ENCODE measurements at regions not wholly inside any gene's neighbourhood (a gene's known extent, or its start where the extent isn't known, plus 50 kb on each side); places are given as distances from the start of the nearest gene placed in this dataset.
"Not testable (repeated sequence)": the region's sequence is repeated elsewhere in the genome, so short reads cannot be mapped to it uniquely, and the experiment has no call there.

GRCh38 chr15:47041301-47041700 lies 676.0 kb upstream of the SEMA6D start:
- no peaks in the 10 kb centered on the region for H3K4me1 ChIP-seq (ENCODE audit: insufficient read depth, low read length)
- no peaks in the 10 kb centered on the region for H3K36me3 ChIP-seq (ENCODE audit: insufficient read depth, low read length)
- no peak overlapping the region for H3K4me2 ChIP-seq (ENCODE audit: low read length)
- Mint-ChIP-seq H3K4me3 (ENCODE audit: unreplicated experiment) (no peak overlapping the region), H3K27me3 (ENCODE audit: low read depth, unreplicated experiment) (no peaks in the 10 kb centered on the region), H3K36me3 (ENCODE audit: low read depth, unreplicated experiment) (no peaks in the 10 kb centered on the region), H3K4me1 (ENCODE audit: low read depth, unreplicated experiment) (no peaks in the 10 kb centered on the region), H3K27ac (ENCODE audit: unreplicated experiment) (no peak overlapping the region), H3K9me3 (ENCODE audit: unreplicated experiment) (no peaks in the 10 kb centered on the region)
- DNase-seq (ENCODE audit: low read depth): no peak
- no peak overlapping the region for H3K27ac ChIP-seq (ENCODE audit: low read depth, low read length)
- FAIRE-seq: no peak
- H3K27me3 ChIP-seq (ENCODE audit: insufficient read depth, low read length): no peaks in the 10 kb centered on the region
- no peak for TF ChIP-seq CTCF (IDR thresholded peaks at IDR 0.05; ENCODE audit: insufficient read depth, low read depth, low read length)
- TF ChIP-seq EZH2 (IDR thresholded peaks at IDR 0.05; ENCODE audit: insufficient read depth, low read length): no peak
- H3K79me2 ChIP-seq (ENCODE audit: insufficient read depth, low read length): no peaks in the 10 kb centered on the region
- no peaks in the 10 kb centered on the region for H3K9me3 ChIP-seq (ENCODE audit: insufficient read depth, low read depth, low read length)
- H2AFZ ChIP-seq (ENCODE audit: low read depth, low read length): no peak overlapping the region
- no peaks in the 10 kb centered on the region for H4K20me1 ChIP-seq (ENCODE audit: insufficient read depth, low read length)
- no peak overlapping the region for H3K9ac ChIP-seq (ENCODE audit: low read length)
- H3K4me3 ChIP-seq (ENCODE audit: insufficient read depth, low read depth, low read length): no peak overlapping the region

GRCh38 chr15:47047981-47048380 lies 669.3 kb upstream of the SEMA6D start:
- not testable (repeated sequence) for FAIRE-seq; H3K36me3 Mint-ChIP-seq (ENCODE audit: low read depth, unreplicated experiment); H3K9me3 Mint-ChIP-seq (ENCODE audit: unreplicated experiment)

GRCh38 chr15:47066392-47066791 lies 650.9 kb upstream of the SEMA6D start:
- TF ChIP-seq EZH2 (IDR thresholded peaks at IDR 0.05; ENCODE audit: insufficient read depth, low read length) (no peak), CTCF (IDR thresholded peaks at IDR 0.05; ENCODE audit: insufficient read depth, low read depth, low read length) (no peak)
- no peak overlapping the region for H3K9ac ChIP-seq (ENCODE audit: low read length)
- H3K27ac Mint-ChIP-seq (ENCODE audit: unreplicated experiment): no peak overlapping the region
- no peaks in the 10 kb centered on the region for H3K9me3 Mint-ChIP-seq (ENCODE audit: unreplicated experiment)
- no peaks in the 10 kb centered on the region for H3K27me3 Mint-ChIP-seq (ENCODE audit: low read depth, unreplicated experiment)
- H3K4me1 Mint-ChIP-seq (ENCODE audit: low read depth, unreplicated experiment): no peaks in the 10 kb centered on the region
- H3K27ac ChIP-seq (ENCODE audit: low read depth, low read length): no peak overlapping the region
- DNase-seq (ENCODE audit: low read depth) (no peak), FAIRE-seq (no peak)
- H3K36me3 Mint-ChIP-seq (ENCODE audit: low read depth, unreplicated experiment): no peaks in the 10 kb centered on the region
- no peak overlapping the region for H3K4me2 ChIP-seq (ENCODE audit: low read length)
- H3K9me3 ChIP-seq (ENCODE audit: insufficient read depth, low read depth, low read length): no peaks in the 10 kb centered on the region
- no peak overlapping the region for H3K4me3 ChIP-seq (ENCODE audit: insufficient read depth, low read depth, low read length)
- H3K4me1 ChIP-seq (ENCODE audit: insufficient read depth, low read length): no peaks in the 10 kb centered on the region
- no peak overlapping the region for H3K4me3 Mint-ChIP-seq (ENCODE audit: unreplicated experiment)
- no peaks in the 10 kb centered on the region for H3K36me3 ChIP-seq (ENCODE audit: insufficient read depth, low read length)
- H4K20me1 ChIP-seq (ENCODE audit: insufficient read depth, low read length): no peaks in the 10 kb centered on the region
- no peak overlapping the region for H2AFZ ChIP-seq (ENCODE audit: low read depth, low read length)
- H3K79me2 ChIP-seq (ENCODE audit: insufficient read depth, low read length): no peaks in the 10 kb centered on the region
- no peaks in the 10 kb centered on the region for H3K27me3 ChIP-seq (ENCODE audit: insufficient read depth, low read length)

More at GRCh38 chr15:47047981-47048380, 669.3 kb upstream of the SEMA6D start:
- H3K4me3 ChIP-seq (ENCODE audit: insufficient read depth, low read depth, low read length); H3K36me3 ChIP-seq (ENCODE audit: insufficient read depth, low read length); H3K4me1 ChIP-seq (ENCODE audit: insufficient read depth, low read length); H3K27ac ChIP-seq (ENCODE audit: low read depth, low read length); H3K27ac Mint-ChIP-seq (ENCODE audit: unreplicated experiment); H3K4me3 Mint-ChIP-seq (ENCODE audit: unreplicated experiment); H3K4me1 Mint-ChIP-seq (ENCODE audit: low read depth, unreplicated experiment); H3K9ac ChIP-seq (ENCODE audit: low read length); H3K27me3 ChIP-seq (ENCODE audit: insufficient read depth, low read length); H2AFZ ChIP-seq (ENCODE audit: low read depth, low read length); H3K9me3 ChIP-seq (ENCODE audit: insufficient read depth, low read depth, low read length); H3K79me2 ChIP-seq (ENCODE audit: insufficient read depth, low read length); H4K20me1 ChIP-seq (ENCODE audit: insufficient read depth, low read length); H3K27me3 Mint-ChIP-seq (ENCODE audit: low read depth, unreplicated experiment); H3K4me2 ChIP-seq (ENCODE audit: low read length); DNase-seq (ENCODE audit: low read depth): not testable (repeated sequence)

- not testable (repeated sequence) for H3K27ac Mint-ChIP-seq (ENCODE audit: unreplicated experiment); H2AFZ ChIP-seq (ENCODE audit: low read depth, low read length); H3K27ac ChIP-seq (ENCODE audit: low read depth, low read length); H3K27me3 Mint-ChIP-seq (ENCODE audit: low read depth, unreplicated experiment); H4K20me1 ChIP-seq (ENCODE audit: insufficient read depth, low read length); H3K9ac ChIP-seq (ENCODE audit: low read length); H3K4me3 ChIP-seq (ENCODE audit: insufficient read depth, low read depth, low read length); DNase-seq (ENCODE audit: low read depth); H3K9me3 ChIP-seq (ENCODE audit: insufficient read depth, low read depth, low read length); FAIRE-seq; H3K4me2 ChIP-seq (ENCODE audit: low read length); H3K9me3 Mint-ChIP-seq (ENCODE audit: unreplicated experiment); H3K4me1 ChIP-seq (ENCODE audit: insufficient read depth, low read length); H3K36me3 Mint-ChIP-seq (ENCODE audit: low read depth, unreplicated experiment); H3K36me3 ChIP-seq (ENCODE audit: insufficient read depth, low read length); H3K79me2 ChIP-seq (ENCODE audit: insufficient read depth, low read length); H3K4me1 Mint-ChIP-seq (ENCODE audit: low read depth, unreplicated experiment); H3K4me3 Mint-ChIP-seq (ENCODE audit: unreplicated experiment); H3K27me3 ChIP-seq (ENCODE audit: insufficient read depth, low read length)
Observed at GRCh38 chr15:47077846-47078245, 639.5 kb upstream of the SEMA6D start.

All from astrocyte (in vitro differentiated cells and primary cell).